ENCODE measurements at regions not wholly inside any gene's neighbourhood (a gene's known extent, or its start where the extent isn't known, plus 50 kb on each side); places are given as distances from the start of the nearest gene placed in this dataset.
"Not testable (repeated sequence)": the region's sequence is repeated elsewhere in the genome, so short reads cannot be mapped to it uniquely, and the experiment has no call there.

DNA sequence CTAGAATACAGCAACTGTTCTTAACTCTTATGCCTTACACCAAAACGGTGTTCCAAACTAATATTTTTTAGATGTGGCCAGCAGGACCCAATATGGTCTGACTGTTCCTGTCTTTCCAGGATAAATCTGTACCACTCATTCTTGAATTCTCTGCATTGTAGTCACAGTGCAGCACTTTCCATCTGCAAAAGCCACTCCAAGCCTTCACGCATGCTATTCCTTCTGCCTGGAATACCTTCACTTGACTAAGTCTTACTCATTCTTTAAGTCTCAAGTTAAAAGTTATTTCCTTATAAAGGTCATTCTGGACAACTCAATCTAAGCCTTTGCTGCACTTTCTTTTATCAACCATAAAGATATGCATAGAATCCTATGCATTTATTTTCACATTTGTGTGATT is 1194.5 kb downstream of the PLA2G4A start:
- FAIRE-seq (no peak), DNase-seq (ENCODE audit: insufficient read length, low spot score) (no peak)
- no peak for TF ChIP-seq CTCF (IDR thresholded peaks at IDR 0.05; ENCODE audit: insufficient read depth, missing control alignments)

DNA sequence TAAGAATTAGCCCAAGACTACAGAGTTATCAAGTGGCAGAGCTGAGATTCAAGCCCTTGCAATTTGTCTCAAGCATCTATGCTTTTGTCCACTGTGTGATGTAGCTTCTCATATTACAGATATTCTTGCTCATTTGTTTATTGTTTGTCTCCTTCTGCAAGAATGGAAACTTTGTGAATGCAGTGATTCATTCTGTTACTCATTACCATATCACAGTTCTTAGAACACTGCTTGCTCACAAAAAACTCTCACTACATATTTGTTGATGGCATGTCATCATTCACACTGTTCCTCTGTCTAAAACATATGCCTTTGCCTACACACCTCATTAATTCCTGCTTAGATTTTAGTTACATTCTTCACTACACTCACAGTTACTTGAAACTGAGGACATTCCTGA is 1198.9 kb downstream of the PLA2G4A start:
- no peak for TF ChIP-seq CTCF (IDR thresholded peaks at IDR 0.05; ENCODE audit: insufficient read depth, missing control alignments)
- FAIRE-seq, result peak; percentile 94

DNA sequence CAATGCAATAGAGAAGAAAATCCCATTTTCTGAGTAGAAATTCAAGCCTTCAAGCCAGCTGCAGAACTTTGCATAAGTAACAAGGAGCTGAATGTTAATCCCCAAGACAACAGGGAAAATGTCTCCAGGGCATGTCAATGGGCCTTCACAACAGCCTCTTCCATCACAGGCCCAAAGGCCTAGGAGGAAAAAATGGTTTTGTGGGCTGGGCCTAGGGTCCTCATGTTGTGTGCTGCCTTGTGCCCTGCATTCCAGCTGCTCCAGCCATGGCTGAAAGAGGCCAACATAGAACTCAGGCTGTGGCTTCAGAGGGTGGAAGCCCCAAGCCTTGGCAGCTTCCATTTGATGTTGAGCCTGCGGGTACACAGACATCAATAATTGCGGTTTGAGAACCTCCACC is 1208.8 kb downstream of the PLA2G4A start:
- not testable (repeated sequence) for FAIRE-seq; DNase-seq (ENCODE audit: insufficient read length, low spot score)

More for the DNA sequence above, 1198.9 kb downstream of the PLA2G4A start:
- no peak for DNase-seq (ENCODE audit: insufficient read length, low spot score)

DNA sequence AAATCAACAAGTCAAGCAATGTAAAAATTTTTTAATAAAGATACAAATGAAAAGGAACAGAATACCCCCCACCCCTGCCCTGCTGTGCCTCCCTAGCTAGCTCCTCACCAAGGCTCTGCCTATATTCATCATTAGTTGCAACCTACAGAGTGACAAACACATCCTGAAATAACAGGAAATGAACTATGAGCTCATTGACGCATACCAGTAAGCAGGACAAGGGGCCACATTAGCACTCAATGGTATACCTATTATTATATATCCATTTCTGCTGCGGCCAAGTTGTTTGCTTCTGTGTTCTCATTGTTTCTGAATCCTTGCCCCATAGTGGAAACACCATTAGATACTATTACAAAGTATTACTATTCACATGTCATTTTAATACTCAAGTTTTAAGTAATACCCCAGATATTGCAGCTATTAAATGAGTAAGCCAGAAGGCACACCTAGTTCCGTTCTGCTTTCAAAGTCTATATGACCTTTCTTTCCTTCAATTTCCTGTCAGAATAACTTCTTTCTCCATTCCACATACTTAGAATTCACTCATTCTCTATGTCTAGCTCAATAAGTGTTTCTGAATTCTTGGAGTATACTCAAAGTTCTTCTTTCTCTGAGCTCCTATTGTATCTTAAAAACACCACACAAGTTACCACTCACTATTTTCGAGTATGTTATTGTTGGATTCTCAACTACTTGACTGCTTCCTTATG is 1214.9 kb downstream of the PLA2G4A start:
- no peak for TF ChIP-seq CTCF (IDR thresholded peaks at IDR 0.05; ENCODE audit: insufficient read depth, missing control alignments)
- peak; percentile 75 for FAIRE-seq
- no peak for DNase-seq (ENCODE audit: insufficient read length, low spot score)

- DNase-seq (ENCODE audit: insufficient read length, low spot score) (no peak), FAIRE-seq (no peak)
- no peak for TF ChIP-seq CTCF (IDR thresholded peaks at IDR 0.05; ENCODE audit: insufficient read depth, missing control alignments)
These were observed 1221.5 kb downstream of the PLA2G4A start for GRCh38 chr1:188050250-188050649.

- DNase-seq (ENCODE audit: insufficient read length, low spot score) (no peak), FAIRE-seq (no peak)
- no peak for TF ChIP-seq CTCF (IDR thresholded peaks at IDR 0.05; ENCODE audit: insufficient read depth, missing control alignments)
These were observed 1227.3 kb downstream of the PLA2G4A start for GRCh38 chr1:188056011-188056410.

GRCh38 chr1:188058801-188059200 is 1230.1 kb downstream of the PLA2G4A start:
- DNase-seq (ENCODE audit: insufficient read length, low spot score) (no peak), FAIRE-seq (peak; percentile 91)
- TF ChIP-seq CTCF (IDR thresholded peaks at IDR 0.05; ENCODE audit: insufficient read depth, missing control alignments), result no peak

Measured in D721Med (cell line).